Upper lobe of left lung (tissue), 6 donors: ENCODE measurements at regions not wholly inside any gene's neighbourhood (a gene's known extent, or its start where the extent isn't known, plus 50 kb on each side); places are given as distances from the start of the nearest gene placed in this dataset.
"Not testable (repeated sequence)": the region's sequence is repeated elsewhere in the genome, so short reads cannot be mapped to it uniquely, and the experiment has no call there.

Source experiments
- ATAC-seq, 2 donors: fragments of 200-7000 bp; cut with Tn5 transposase; one replicate each; pipeline ENCODE4 v1.9.1; 2022; ENCODE audit warnings: mild to moderate bottlenecking in 2 of 2, moderate library complexity in 2 of 2; ENCODE audit not compliant: low FRiP score in 2 of 2
- DNase-seq, 2 donors: peaks; one replicate each; pipeline ENCODE4 v3.0.0-alpha.2; 2019 to 2020
- H3K27ac ChIP-seq, 4 donors: fragments of 200-600 bp; sonication (generic); one replicate each; pipeline ENCODE4 v1.5.1; 2016 to 2019
- H3K27me3 ChIP-seq, 4 donors: fragments of 200-600 bp; sonication (generic); one replicate each; pipeline ENCODE4 v1.5.1; 2017 to 2019
- H3K36me3 ChIP-seq, 4 donors: fragments of 200-600 bp; sonication (generic); one replicate each; pipeline ENCODE4 v1.5.1; 2016 to 2019
- H3K4me1 ChIP-seq, 4 donors: fragments of 200-600 bp; sonication (generic); one replicate each; pipeline ENCODE4 v1.5.1; 2018 to 2019
- H3K4me3 ChIP-seq, 4 donors: fragments of 200-600 bp; sonication (generic); one replicate each; pipeline ENCODE4 v1.5.1; 2017 to 2019; ENCODE audit warnings: mild to moderate bottlenecking in 2 of 4, moderate library complexity in 1 of 4
- H3K9me3 ChIP-seq, 4 donors: fragments of 200-600 bp; sonication (generic); one replicate each; pipeline ENCODE4 v1.5.1; 2018 to 2019
- CTCF ChIP-seq, 6 experiments: fragments of 450-650 bp in 4 of 6; fragments of 200-600 bp in 2 of 6; sonication (generic) in 2 of 6; IDR thresholded peaks; one replicate each; pipeline ENCODE4 v1.5.1; 2016 to 2019; ENCODE audit warnings: antibody characterized with exemption in 6 of 6
- EP300 ChIP-seq, 4 donors: sonication (generic); formaldehyde crosslinking; IDR thresholded peaks; one replicate each; pipeline ENCODE4 v1.5.1; 2017; ENCODE audit warnings: antibody characterized with exemption in 4 of 4, control low read depth in 2 of 4
- POLR2A ChIP-seq, 4 donors: fragments of 450-650 bp; IDR thresholded peaks; one replicate each; pipeline ENCODE4 v1.5.1; 2016 to 2017; ENCODE audit warnings: antibody characterized with exemption in 4 of 4, mild to moderate bottlenecking in 2 of 4
- POLR2AphosphoS5 ChIP-seq, 2 donors: sonication (generic); formaldehyde crosslinking; IDR thresholded peaks; one replicate each; pipeline ENCODE4 v1.5.1; 2017; ENCODE audit warnings: antibody characterized with exemption in 2 of 2
- WGBS, 2 donors: methylation state at CpG; one replicate each; pipeline ENCODE4 v1.1.5; 2017 to 2018; 5-methylcytosine and 5-hydroxymethylcytosine counted together
- donor health status: DM: no; HTN: no; CAD: no; lungs with moderate emphysema.
- donor health status: DM: no; HTN: yes; CAD: no; lungs with severe emphysema.

DNA sequence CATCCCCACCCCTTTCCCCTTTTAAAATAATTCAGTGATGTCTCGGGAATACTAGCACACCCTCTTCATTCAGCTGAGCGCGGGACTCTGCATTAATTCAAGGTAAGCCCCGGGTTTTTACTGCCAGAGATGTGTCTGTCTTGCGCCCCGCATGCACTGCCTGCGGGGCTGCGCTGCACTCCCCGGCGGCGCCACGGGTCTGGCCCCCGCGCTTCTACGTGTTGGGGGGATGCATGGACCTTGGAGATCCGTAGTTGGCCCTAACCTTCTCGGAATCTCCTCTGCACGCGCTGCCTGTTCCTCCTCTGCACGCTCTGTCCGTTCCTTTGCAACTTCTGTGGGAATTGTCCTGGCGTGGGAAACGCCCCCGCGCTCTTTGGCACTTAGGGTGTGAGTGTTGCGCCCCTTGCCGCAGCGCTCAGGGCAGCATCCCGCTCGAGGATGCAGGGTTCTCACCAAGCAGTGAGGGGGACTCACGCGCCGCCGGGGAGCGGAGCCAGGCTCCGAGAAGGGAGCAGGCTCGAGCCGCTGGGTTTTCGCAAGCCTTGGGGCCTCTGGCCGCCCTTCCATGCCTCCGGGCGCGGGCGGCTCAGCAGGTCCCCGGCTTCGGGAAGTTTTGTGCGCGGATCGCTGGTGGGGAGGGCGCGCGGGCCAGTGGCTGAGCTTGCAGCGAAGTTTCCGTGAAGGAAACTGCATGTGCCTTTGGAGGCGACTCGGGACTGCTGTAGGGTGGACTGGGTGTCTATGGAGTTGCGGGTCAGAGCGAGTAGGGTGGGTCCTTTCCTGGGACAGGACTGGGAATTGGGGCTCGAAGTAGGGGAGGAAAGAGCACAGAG is 165.1 kb upstream of the CACNA1E start:
- Histone ChIP-seq H3K4me1 (peaks cover 0 to 9% (median 0%) of the 10 kb centered on the region in 4 donors), H3K4me3 (no peak overlapping the region), H3K27me3 (peaks cover 0 to 12% (median 8%) of the 10 kb centered on the region in 4 donors), H3K9me3 (no peaks in the 10 kb centered on the region), H3K36me3 (no peaks in the 10 kb centered on the region), H3K27ac (no peak overlapping the region)
- 2 to 3% methylated on average over 45 to 49 of the region's 59 CpGs for WGBS, 2 donors
- no peak for ATAC-seq
- DNase-seq: peak in 1 of 2 donors; percentile 78
- TF ChIP-seq EP300 (IDR thresholded peaks at IDR 0.05) (no peak), POLR2A (IDR thresholded peaks at IDR 0.05) (no peak), CTCF (IDR thresholded peaks at IDR 0.05) (no peak), POLR2AphosphoS5 (IDR thresholded peaks at IDR 0.05) (no peak)

- Histone ChIP-seq H3K4me3 (no peak overlapping the region), H3K4me1 (peaks cover 0 to 9% (median 0%) of the 10 kb centered on the region in 4 donors), H3K27me3 (peaks cover 0 to 12% (median 8%) of the 10 kb centered on the region in 4 donors), H3K27ac (no peak overlapping the region), H3K9me3 (no peaks in the 10 kb centered on the region), H3K36me3 (no peaks in the 10 kb centered on the region)
- 7 to 11% methylated on average over 12 of the region's 12 CpGs for WGBS, 2 donors
- TF ChIP-seq POLR2A (IDR thresholded peaks at IDR 0.05) (no peak), EP300 (IDR thresholded peaks at IDR 0.05) (no peak), POLR2AphosphoS5 (IDR thresholded peaks at IDR 0.05) (no peak), CTCF (IDR thresholded peaks at IDR 0.05) (no peak)
- ATAC-seq (no peak), DNase-seq (no peak)
These were observed 164.5 kb upstream of the CACNA1E start for GRCh38 chr1:181318858-181319235.

DNA sequence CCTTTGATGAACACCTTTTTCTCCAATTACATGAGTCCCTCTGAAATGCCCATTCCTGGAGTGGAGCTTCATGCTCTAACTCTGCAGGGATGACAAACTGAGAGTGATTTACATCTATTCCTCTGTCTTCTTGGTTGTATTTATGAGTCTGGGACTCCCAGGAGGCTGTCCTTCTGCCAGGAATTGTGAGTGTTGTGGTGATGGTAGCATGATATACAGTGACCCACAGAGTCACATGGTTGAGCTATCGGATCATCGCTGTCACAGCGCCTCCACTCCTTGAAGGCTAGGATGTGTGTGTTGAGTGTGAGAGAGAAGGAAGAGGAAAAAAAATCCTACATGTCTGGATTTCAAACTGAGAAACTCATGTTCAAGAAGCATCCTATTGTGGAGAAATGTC is 163.4 kb upstream of the CACNA1E start:
- Histone ChIP-seq H3K27ac (no peak overlapping the region), H3K27me3 (peaks cover 0 to 12% (median 8%) of the 10 kb centered on the region in 4 donors), H3K4me1 (peaks cover 0 to 9% (median 0%) of the 10 kb centered on the region in 4 donors), H3K4me3 (no peak overlapping the region), H3K36me3 (no peaks in the 10 kb centered on the region), H3K9me3 (no peaks in the 10 kb centered on the region)
- 56 to 85% methylated on average over 3 of the region's 3 CpGs for WGBS, 2 donors
- no peak for ATAC-seq
- no peak for DNase-seq
- TF ChIP-seq POLR2A (IDR thresholded peaks at IDR 0.05) (no peak), CTCF (IDR thresholded peaks at IDR 0.05) (no peak), EP300 (IDR thresholded peaks at IDR 0.05) (no peak), POLR2AphosphoS5 (IDR thresholded peaks at IDR 0.05) (no peak)

DNA sequence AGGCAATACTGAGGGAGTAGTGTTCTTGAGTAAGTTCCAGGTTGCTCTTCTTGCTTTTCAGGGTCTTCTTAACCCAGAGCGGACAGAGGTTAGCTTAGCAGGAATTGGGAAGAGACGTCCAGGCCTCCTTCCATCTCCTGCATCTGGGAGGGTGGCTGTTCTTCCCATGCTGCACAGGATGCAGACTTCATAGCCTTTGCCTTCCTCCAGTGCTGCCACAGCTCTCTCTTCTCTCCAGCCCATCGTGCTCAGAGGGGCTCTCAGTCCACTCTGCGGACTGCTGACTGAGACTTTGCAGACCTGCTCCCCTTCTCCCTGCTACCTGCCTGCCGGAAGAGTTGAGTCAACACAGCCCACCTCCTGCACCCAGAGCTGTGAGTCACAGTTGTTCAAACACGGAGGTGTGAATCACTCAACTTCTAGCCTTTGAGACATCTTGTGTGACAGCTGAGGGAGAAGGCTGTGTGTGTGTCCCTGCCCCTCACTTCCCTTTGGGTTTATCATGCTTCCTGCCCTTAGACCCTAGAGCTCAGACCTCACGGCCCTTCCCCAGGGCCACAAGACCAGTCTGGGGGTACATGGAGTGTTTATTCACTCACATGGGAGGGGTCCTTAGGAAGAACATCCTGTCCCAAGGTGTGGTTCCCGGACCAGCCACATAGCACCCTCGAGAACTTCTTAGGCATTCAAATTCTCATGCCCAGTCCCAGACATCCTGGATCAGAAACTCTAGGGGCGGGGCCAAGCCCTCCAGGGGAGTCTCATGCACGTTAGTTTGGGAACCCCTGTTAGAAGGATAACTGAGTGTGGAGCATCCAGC is 158.3 kb upstream of the CACNA1E start:
- Histone ChIP-seq H3K4me3 (no peak overlapping the region), H3K27me3 (peaks cover 0 to 2% (median 0%) of the 10 kb centered on the region in 4 donors), H3K4me1 (peaks cover 0 to 2% (median 0%) of the 10 kb centered on the region in 4 donors), H3K36me3 (no peaks in the 10 kb centered on the region), H3K27ac (no peak overlapping the region), H3K9me3 (no peaks in the 10 kb centered on the region)
- ATAC-seq (peak in 1 of 2 donors; percentile 6), DNase-seq (no peak)
- TF ChIP-seq EP300 (IDR thresholded peaks at IDR 0.05) (no peak), CTCF (IDR thresholded peaks at IDR 0.05) (no peak), POLR2AphosphoS5 (IDR thresholded peaks at IDR 0.05) (no peak), POLR2A (IDR thresholded peaks at IDR 0.05) (no peak)
- WGBS, 2 donors: 43 to 58% methylated on average over 11 of the region's 11 CpGs

GRCh38 chr1:181325765-181326164 is 157.6 kb upstream of the CACNA1E start:
- WGBS, 2 donors: 61 to 69% methylated on average over 18 of the region's 18 CpGs
- H3K27me3 ChIP-seq, H3K4me1 ChIP-seq, H3K27ac ChIP-seq, H3K4me3 ChIP-seq, H3K36me3 ChIP-seq, ATAC-seq, H3K9me3 ChIP-seq: not testable (repeated sequence)
- peak in 1 of 2 donors; percentile 73 for DNase-seq
